Inferior parietal cortex (tissue), 1 donor: ENCODE measurements at regions not wholly inside any gene's neighbourhood (a gene's known extent, or its start where the extent isn't known, plus 50 kb on each side); places are given as distances from the start of the nearest gene placed in this dataset.
"Not testable (repeated sequence)": the region's sequence is repeated elsewhere in the genome, so short reads cannot be mapped to it uniquely, and the experiment has no call there.

ENCODE experiments used
- DNase-seq: peaks from one replicate; pipeline ENCODE4 v3.0.0-alpha.2; 2016; ENCODE audit errors: extremely low spot score

GRCh38 chr2:88860421-88861075 lies 169.1 kb downstream of the RPIA start:
- no peak for DNase-seq

- no peak for DNase-seq
Observed at GRCh38 chr2:88865801-88866371, 174.4 kb downstream of the RPIA start.

GRCh38 chr2:88866756-88867155 lies 175.3 kb downstream of the RPIA start:
- no peak for DNase-seq

GRCh38 chr2:88868861-88869260 lies 177.4 kb downstream of the RPIA start:
- no peak for DNase-seq

- DNase-seq: no peak
Observed at GRCh38 chr2:88870267-88870839, 178.9 kb downstream of the RPIA start.

GRCh38 chr2:88871336-88871735 lies 179.9 kb downstream of the RPIA start:
- no peak for DNase-seq

- no peak for DNase-seq
Observed at GRCh38 chr2:88873620-88874019, 182.1 kb downstream of the RPIA start.

- peak; percentile 82 for DNase-seq
Observed at GRCh38 chr2:88874063-88874657, 182.7 kb downstream of the RPIA start.

GRCh38 chr2:88875736-88876135 lies 184.3 kb downstream of the RPIA start:
- no peak for DNase-seq

- DNase-seq: peak; percentile 83
Observed at GRCh38 chr2:88880441-88880953, 189.0 kb downstream of the RPIA start.

GRCh38 chr2:88885275-88885674 lies 193.8 kb downstream of the RPIA start:
- DNase-seq: no peak

GRCh38 chr2:88885679-88886416 lies 194.4 kb downstream of the RPIA start:
- no peak for DNase-seq

- not testable (repeated sequence) for DNase-seq
Observed at GRCh38 chr2:88887466-88887865, 196.0 kb downstream of the RPIA start.

- DNase-seq: no peak
Observed at GRCh38 chr2:88892207-88892606, 200.7 kb downstream of the RPIA start.

- no peak for DNase-seq
Observed at GRCh38 chr2:88892788-88893187, 201.3 kb downstream of the RPIA start.

GRCh38 chr2:88896971-88897370 lies 205.5 kb downstream of the RPIA start:
- DNase-seq: no peak

GRCh38 chr2:88897715-88898114 lies 206.2 kb downstream of the RPIA start:
- DNase-seq: no peak

- peak; percentile 54 for DNase-seq
Observed at GRCh38 chr2:88903749-88904353, 212.4 kb downstream of the RPIA start.

- no peak for DNase-seq
Observed at GRCh38 chr2:88913280-88913679, 221.8 kb downstream of the RPIA start.

GRCh38 chr2:88919087-88919738 lies 227.7 kb downstream of the RPIA start:
- DNase-seq: peak; percentile 22

- DNase-seq: not testable (repeated sequence)
Observed at GRCh38 chr2:88920399-88920798, 228.9 kb downstream of the RPIA start.
